ENCODE measurements at regions not wholly inside any gene's neighbourhood (a gene's known extent, or its start where the extent isn't known, plus 50 kb on each side); places are given as distances from the start of the nearest gene placed in this dataset.
"Not testable (repeated sequence)": the region's sequence is repeated elsewhere in the genome, so short reads cannot be mapped to it uniquely, and the experiment has no call there.

GRCh38 chr6:84635081-84635761 is 129.2 kb downstream of the TBX18 start:
- no peak for TF ChIP-seq POLR2A (IDR thresholded peaks at IDR 0.05; ENCODE audit: low read length)
- no peak for TF ChIP-seq GATA1 (IDR thresholded peaks at IDR 0.05; ENCODE audit: low read depth, low read length)
- DNase-seq, result no peak

GRCh38 chr6:84633771-84634170 is 130.6 kb downstream of the TBX18 start:
- TF ChIP-seq POLR2A (IDR thresholded peaks at IDR 0.05; ENCODE audit: low read length), result no peak
- TF ChIP-seq GATA1 (IDR thresholded peaks at IDR 0.05; ENCODE audit: low read depth, low read length), result no peak
- DNase-seq, result no peak

- DNase-seq, result not testable (repeated sequence)
Measured at GRCh38 chr6:84626527-84626926, 137.9 kb downstream of the TBX18 start.

- TF ChIP-seq GATA1 (IDR thresholded peaks at IDR 0.05; ENCODE audit: low read depth, low read length), result no peak
- no peak for TF ChIP-seq POLR2A (IDR thresholded peaks at IDR 0.05; ENCODE audit: low read length)
- no peak for DNase-seq
Measured at GRCh38 chr6:84625506-84625905, 138.9 kb downstream of the TBX18 start.

- DNase-seq, result no peak
- TF ChIP-seq POLR2A (IDR thresholded peaks at IDR 0.05; ENCODE audit: low read length) (no peak), GATA1 (IDR thresholded peaks at IDR 0.05; ENCODE audit: low read depth, low read length) (no peak)
Measured at GRCh38 chr6:84623956-84624680, 140.3 kb downstream of the TBX18 start.

- no peak for TF ChIP-seq POLR2A (IDR thresholded peaks at IDR 0.05; ENCODE audit: low read length)
- no peak for TF ChIP-seq GATA1 (IDR thresholded peaks at IDR 0.05; ENCODE audit: low read depth, low read length)
- no peak for DNase-seq
Measured at GRCh38 chr6:84618836-84619235, 145.6 kb downstream of the TBX18 start.

GRCh38 chr6:84618046-84618752 is 146.2 kb downstream of the TBX18 start:
- DNase-seq, result no peak
- no peak for TF ChIP-seq GATA1 (IDR thresholded peaks at IDR 0.05; ENCODE audit: low read depth, low read length)
- no peak for TF ChIP-seq POLR2A (IDR thresholded peaks at IDR 0.05; ENCODE audit: low read length)

GRCh38 chr6:84615987-84616386 is 148.4 kb downstream of the TBX18 start:
- DNase-seq, result no peak
- TF ChIP-seq POLR2A (IDR thresholded peaks at IDR 0.05; ENCODE audit: low read length), result no peak
- no peak for TF ChIP-seq GATA1 (IDR thresholded peaks at IDR 0.05; ENCODE audit: low read depth, low read length)

- DNase-seq, result no peak
- TF ChIP-seq GATA1 (IDR thresholded peaks at IDR 0.05; ENCODE audit: low read depth, low read length), result no peak
- no peak for TF ChIP-seq POLR2A (IDR thresholded peaks at IDR 0.05; ENCODE audit: low read length)
Measured at GRCh38 chr6:84615113-84615850, 149.1 kb downstream of the TBX18 start.

- DNase-seq, result no peak
- TF ChIP-seq GATA1 (IDR thresholded peaks at IDR 0.05; ENCODE audit: low read depth, low read length), result no peak
- no peak for TF ChIP-seq POLR2A (IDR thresholded peaks at IDR 0.05; ENCODE audit: low read length)
Measured at GRCh38 chr6:84606860-84607259, 157.5 kb downstream of the TBX18 start.

GRCh38 chr6:84605298-84605697 is 159.1 kb downstream of the TBX18 start:
- no peak for DNase-seq
- TF ChIP-seq GATA1 (IDR thresholded peaks at IDR 0.05; ENCODE audit: low read depth, low read length) (no peak), POLR2A (IDR thresholded peaks at IDR 0.05; ENCODE audit: low read length) (no peak)

- DNase-seq, result no peak
- TF ChIP-seq GATA1 (IDR thresholded peaks at IDR 0.05; ENCODE audit: low read depth, low read length) (no peak), POLR2A (IDR thresholded peaks at IDR 0.05; ENCODE audit: low read length) (no peak)
Measured at GRCh38 chr6:84601366-84601765, 163.0 kb downstream of the TBX18 start.

GRCh38 chr6:84599991-84600390 is 164.4 kb downstream of the TBX18 start:
- TF ChIP-seq POLR2A (IDR thresholded peaks at IDR 0.05; ENCODE audit: low read length), result no peak
- TF ChIP-seq GATA1 (IDR thresholded peaks at IDR 0.05; ENCODE audit: low read depth, low read length), result no peak
- no peak for DNase-seq

All from erythroblast (primary cell).